Lower leg skin (tissue), 3 donors: ENCODE measurements at regions not wholly inside any gene's neighbourhood (a gene's known extent, or its start where the extent isn't known, plus 50 kb on each side); places are given as distances from the start of the nearest gene placed in this dataset.
"Not testable (repeated sequence)": the region's sequence is repeated elsewhere in the genome, so short reads cannot be mapped to it uniquely, and the experiment has no call there.

Experiments
- CTCF ChIP-seq, 3 donors: fragments of 450-650 bp; IDR thresholded peaks; one replicate each; pipeline ENCODE4 v1.5.1; 2016; ENCODE audit warnings: antibody characterized with exemption in 3 of 3, mild to moderate bottlenecking in 3 of 3, moderate library complexity in 2 of 3
- POLR2A ChIP-seq, 2 donors: fragments of 450-650 bp; IDR thresholded peaks; one replicate each; pipeline ENCODE4 v1.6.1; 2016 to 2017; ENCODE audit warnings: antibody characterized with exemption in 2 of 2, mild to moderate bottlenecking in 1 of 2, moderate library complexity in 1 of 2

DNA sequence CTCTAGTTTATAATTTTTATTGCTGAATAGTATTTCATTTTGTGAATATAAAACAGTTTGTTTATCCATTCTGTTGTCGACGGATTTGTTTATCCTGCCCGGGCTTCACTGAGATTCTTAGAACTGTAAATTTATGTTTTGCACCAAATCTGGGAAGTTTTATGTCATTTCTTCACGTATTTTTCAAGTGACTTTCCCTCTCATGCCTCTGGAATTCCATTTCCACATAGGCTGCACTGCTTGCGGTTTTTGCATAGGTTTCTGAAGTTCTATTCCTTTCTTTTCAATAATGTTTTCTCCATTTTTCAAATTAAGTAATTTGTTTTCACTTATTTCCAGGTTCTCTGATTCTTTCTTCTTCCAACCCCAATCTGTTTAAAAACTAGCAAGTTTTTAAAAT, 132.4 kb upstream of the ZNF469 start:
- TF ChIP-seq CTCF, POLR2A (IDR thresholded peaks at IDR 0.05): not testable (repeated sequence)
